Inferior parietal cortex (tissue), 1 donor: ENCODE measurements at regions not wholly inside any gene's neighbourhood (a gene's known extent, or its start where the extent isn't known, plus 50 kb on each side); places are given as distances from the start of the nearest gene placed in this dataset.

Experiments
- DNase-seq: peaks from one replicate; pipeline ENCODE4 v3.0.0-alpha.2; 2016; ENCODE audit errors: extremely low spot score

GRCh38 chrX:98568795-98569194 is 1685.1 kb downstream of the RPA4 start:
- DNase-seq: no peak

DNA sequence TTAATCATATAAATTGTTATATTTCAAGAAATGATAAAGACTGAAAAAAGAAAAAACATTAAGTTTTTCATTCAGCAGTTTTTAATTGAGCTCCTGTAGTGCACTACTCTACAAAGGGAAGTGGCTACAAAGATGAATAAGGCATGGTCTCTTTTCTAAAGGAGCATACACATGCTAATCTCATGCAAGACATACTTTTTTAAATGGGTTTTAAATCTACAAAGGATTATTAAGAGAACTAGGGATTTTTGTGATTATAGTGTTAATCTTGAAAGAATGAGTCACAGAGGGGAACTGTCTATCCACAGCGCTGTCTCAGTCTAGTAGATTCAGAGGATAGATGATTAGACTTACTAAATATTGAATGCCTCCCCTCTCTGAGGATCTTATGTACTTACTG is 1722.2 kb downstream of the RPA4 start:
- DNase-seq: no peak

DNA sequence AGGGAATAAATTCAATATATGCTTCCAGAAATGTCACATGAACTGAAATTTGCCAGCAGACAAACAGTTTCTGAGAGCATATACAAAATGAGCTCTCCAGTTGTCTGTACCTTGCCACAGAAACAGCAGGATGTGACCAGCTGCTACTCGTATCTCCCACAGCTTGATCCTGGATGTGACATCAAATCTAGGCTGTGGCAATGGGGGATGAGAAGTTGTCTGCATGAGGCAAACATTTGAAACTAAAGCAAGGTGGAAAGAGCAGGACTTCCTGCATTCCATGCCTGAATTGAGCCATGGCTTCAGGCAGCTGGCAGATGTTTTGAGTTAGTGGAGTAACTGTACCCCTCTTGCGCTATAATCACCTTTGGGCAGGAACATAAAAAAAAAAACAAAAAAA is 1724.0 kb downstream of the RPA4 start:
- DNase-seq: no peak

DNA sequence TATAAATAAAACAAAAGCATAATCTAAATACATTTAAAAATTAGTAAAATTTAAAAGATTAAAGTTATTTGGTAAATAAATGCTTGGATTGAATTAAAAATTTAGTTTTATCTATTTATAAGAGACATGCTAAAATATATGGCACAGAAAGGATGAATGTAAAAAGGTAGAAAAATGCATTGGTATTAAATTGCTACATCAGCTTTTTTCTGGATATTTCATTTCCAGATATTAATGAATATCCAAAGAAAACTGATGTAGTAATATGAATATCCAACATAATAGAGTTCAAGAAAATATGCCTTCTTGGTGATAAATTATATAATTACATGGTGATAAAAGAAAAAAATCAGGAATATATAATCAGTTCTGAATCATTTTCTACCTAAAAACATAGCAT is 1743.9 kb downstream of the RPA4 start:
- DNase-seq: no peak

DNA sequence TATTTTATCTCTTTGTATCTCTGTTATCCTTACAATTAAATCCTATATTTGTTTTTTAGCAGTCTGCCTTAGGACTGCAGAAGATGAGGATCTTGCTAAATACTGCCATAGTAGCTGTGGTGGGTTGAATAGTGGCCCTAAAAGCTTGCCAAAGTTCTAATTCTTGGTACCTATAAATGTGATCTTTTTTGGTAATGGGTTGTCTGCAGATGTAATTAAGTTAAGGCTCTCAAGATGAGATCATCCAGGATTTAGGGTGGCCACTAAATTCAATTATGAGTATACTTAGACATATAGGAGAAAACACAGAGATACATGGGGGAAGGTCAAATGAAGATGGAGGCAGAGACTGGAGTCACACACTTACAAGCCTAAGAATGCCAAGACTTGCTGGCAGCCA is 1753.7 kb downstream of the RPA4 start:
- DNase-seq: no peak

GRCh38 chrX:98646351-98646750 is 1762.6 kb downstream of the RPA4 start:
- no peak for DNase-seq

DNA sequence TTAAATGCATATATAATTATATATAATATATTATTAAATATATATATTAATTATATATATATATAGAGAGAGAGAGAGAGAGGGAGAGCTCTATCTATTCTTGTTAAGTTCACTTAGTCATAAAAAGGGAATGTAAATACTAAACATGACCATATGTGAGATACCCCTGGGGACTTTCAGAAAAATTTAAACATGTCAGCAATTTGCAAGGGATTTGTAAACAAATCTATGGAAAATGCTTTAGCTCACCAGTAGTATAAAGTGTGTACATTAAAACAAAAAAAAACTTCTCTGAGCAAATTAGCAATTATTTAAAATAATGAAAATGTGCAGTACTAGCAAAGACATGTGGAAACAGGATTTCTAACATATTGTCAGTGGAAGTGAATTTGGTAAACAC is 1755.5 kb downstream of the PCDH19 start:
- no peak for DNase-seq
